GM23248 (cell line): ENCODE measurements at regions not wholly inside any gene's neighbourhood (a gene's known extent, or its start where the extent isn't known, plus 50 kb on each side); places are given as distances from the start of the nearest gene placed in this dataset.

Source experiments
- DNase-seq: peaks from one replicate; pipeline ENCODE4 v3.0.0-alpha.2; 2015
- H2AFZ ChIP-seq: fragments of 200-600 bp; sonication (generic); 2 replicates; pipeline ENCODE4 v1.6.1; 2016; ENCODE audit warnings: antibody characterized with exemption
- H3F3A ChIP-seq: fragments of 200-600 bp; sonication (generic); 2 replicates; pipeline ENCODE4 v1.6.1; 2016; ENCODE audit warnings: mild to moderate bottlenecking, antibody characterized with exemption, mixed run types; ENCODE audit not compliant: insufficient read depth
- H3K27ac ChIP-seq: fragments of 200-600 bp; sonication (generic); 2 replicates; pipeline ENCODE4 v1.5.1; 2016; ENCODE audit warnings: mild to moderate bottlenecking
- H3K27me3 ChIP-seq: fragments of 200-600 bp; sonication (generic); replicated peaks from 2 replicates; pipeline ENCODE4 v1.6.1; 2016; ENCODE audit warnings: mild to moderate bottlenecking; ENCODE audit not compliant: insufficient read depth
- H3K36me3 ChIP-seq: fragments of 200-600 bp; sonication (generic); 2 replicates; pipeline ENCODE4 v1.6.1; 2016; ENCODE audit warnings: low read depth, mild to moderate bottlenecking
- H3K4me1 ChIP-seq: fragments of 200-600 bp; sonication (generic); 2 replicates; pipeline ENCODE4 v1.6.1; 2016; ENCODE audit warnings: mild to moderate bottlenecking; ENCODE audit not compliant: insufficient read depth
- H3K4me2 ChIP-seq: fragments of 200-600 bp; sonication (generic); one replicate; pipeline ENCODE4 v1.6.1; 2016; ENCODE audit warnings: mild to moderate bottlenecking; ENCODE audit not compliant: unreplicated experiment
- H3K4me3 ChIP-seq: fragments of 200-600 bp; sonication (generic); 2 replicates; pipeline ENCODE4 v1.5.1; 2016; ENCODE audit warnings: mild to moderate bottlenecking
- H3K79me2 ChIP-seq: fragments of 200-600 bp; sonication (generic); 2 replicates; pipeline ENCODE4 v1.6.1; 2016; ENCODE audit warnings: mild to moderate bottlenecking; ENCODE audit not compliant: insufficient read depth
- H3K9ac ChIP-seq: fragments of 200-600 bp; sonication (generic); 2 replicates; pipeline ENCODE4 v1.6.1; 2016; ENCODE audit warnings: mild to moderate bottlenecking
- H3K9me2 ChIP-seq: fragments of 200-600 bp; sonication (generic); 2 replicates; pipeline ENCODE4 v1.6.1; 2016; ENCODE audit warnings: mixed run types, mild to moderate bottlenecking, moderate library complexity; ENCODE audit not compliant: insufficient read depth
- H3K9me3 ChIP-seq: fragments of 200-600 bp; sonication (generic); one replicate; pipeline ENCODE4 v1.6.1; 2017; ENCODE audit warnings: low read depth
- H4K20me1 ChIP-seq: fragments of 200-600 bp; sonication (generic); 2 replicates; pipeline ENCODE4 v1.6.0; 2016; ENCODE audit not compliant: insufficient read depth
- EZH2 ChIP-seq: fragments of 200-600 bp; sonication (generic); IDR thresholded peaks from 2 replicates; pipeline ENCODE4 v1.6.1; 2018; ENCODE audit warnings: antibody characterized with exemption, mild to moderate bottlenecking; ENCODE audit not compliant: insufficient read depth, poor library complexity, severe bottlenecking
- EZH2phosphoT487 ChIP-seq: fragments of 200-600 bp; sonication (generic); IDR thresholded peaks from 2 replicates; pipeline ENCODE4 v1.6.1; 2018; ENCODE audit warnings: antibody characterized with exemption, moderate library complexity, mild to moderate bottlenecking, low read depth; ENCODE audit not compliant: insufficient read depth
- WGBS, 2 experiments: methylation state at CpG; one replicate each; pipeline ENCODE4 v1.1.6; 2015 to 2017; ENCODE audit warnings: low lambda C conversion rate in 2 of 2, low coverage in 1 of 2; ENCODE audit errors: missing lambda C conversion rate in 2 of 2; 5-methylcytosine and 5-hydroxymethylcytosine counted together
- in situ Hi-C: fragments of 300-500 bp; cut with MboI; formaldehyde crosslinking; loops from 2 replicates; pipeline ENCODE4 v1.15.0; 2020

- Histone ChIP-seq H3K27ac (no peak overlapping the region), H3K36me3 (no peaks in the 10 kb centered on the region), H3K4me1 (no peaks in the 10 kb centered on the region), H3K9me2 (no peaks in the 10 kb centered on the region), H3K79me2 (no peaks in the 10 kb centered on the region), H3K4me2 (no peak overlapping the region), H3K4me3 (no peak overlapping the region), H2AFZ (no peak overlapping the region), H4K20me1 (no peaks in the 10 kb centered on the region), H3F3A (no peaks in the 10 kb centered on the region), H3K27me3 (no peaks in the 10 kb centered on the region), H3K9ac (no peak overlapping the region), H3K9me3 (no peaks in the 10 kb centered on the region)
- DNase-seq: no peak
- in situ Hi-C loops: no loop called here
- no peak for TF ChIP-seq EZH2
- no peak for TF ChIP-seq EZH2phosphoT487
- WGBS, 2 experiments: 26 to 31% methylated on average over 1 of the region's 1 CpG
These were observed 808.1 kb upstream of the MANEA start for GRCh38 chr6:94769197-94769596.

DNA sequence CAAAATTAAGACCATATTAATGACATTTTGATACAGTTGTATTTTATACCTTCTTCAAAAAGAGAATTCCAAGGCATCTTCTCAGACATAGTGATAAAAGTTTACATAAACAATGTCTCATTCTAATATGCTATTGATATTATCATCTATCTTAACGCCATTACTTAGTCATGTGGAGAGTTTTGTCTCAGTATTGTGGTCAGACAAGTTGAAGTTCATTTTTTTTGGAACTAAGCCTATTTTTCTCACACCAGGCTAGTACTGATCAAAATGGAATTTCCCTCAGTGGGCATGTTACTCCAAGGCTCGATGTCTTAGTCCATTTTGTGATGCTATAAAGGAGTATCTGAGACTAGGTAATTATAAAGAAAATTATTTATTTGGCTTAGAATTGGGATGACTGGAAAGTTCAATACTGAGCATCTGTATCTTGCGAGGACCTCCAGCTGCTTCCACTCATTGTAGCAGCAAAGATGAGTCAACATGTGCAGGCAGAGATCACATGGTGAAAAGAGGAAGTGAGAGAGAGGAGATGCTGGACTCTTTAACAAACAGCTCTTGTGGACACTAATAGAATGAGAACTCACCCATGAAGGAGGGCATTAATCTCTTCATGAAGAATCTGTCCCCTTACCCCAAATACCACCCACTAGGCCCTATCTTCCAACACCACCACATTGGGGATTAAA lies 825.5 kb upstream of the MANEA start:
- H3K36me3 ChIP-seq: no peaks in the 10 kb centered on the region
- H3F3A ChIP-seq: no peaks in the 10 kb centered on the region
- 19 to 20% methylated on average over 3 of the region's 3 CpGs for WGBS, 2 experiments

DNA sequence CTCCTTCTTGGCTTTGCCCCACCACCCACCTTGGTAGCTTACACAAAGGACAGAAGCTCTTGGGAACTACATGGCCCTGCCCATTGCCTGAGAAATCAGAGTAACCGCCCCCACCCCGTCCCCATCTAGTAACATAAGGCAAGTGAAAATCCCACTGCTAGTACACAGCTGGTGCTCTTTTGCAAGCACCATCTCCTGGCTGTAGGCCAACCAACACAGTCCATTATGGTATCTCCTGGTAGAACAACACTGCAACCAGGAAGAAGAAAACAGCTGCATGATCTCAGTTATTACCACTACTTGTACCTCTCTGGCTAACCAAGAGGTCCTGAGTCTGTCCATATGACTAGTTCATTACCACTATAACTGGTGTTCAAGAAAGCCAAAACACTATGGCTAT lies 841.1 kb upstream of the MANEA start:
- TF ChIP-seq EZH2phosphoT487: no peak
- TF ChIP-seq EZH2: no peak
- Histone ChIP-seq H2AFZ (no peak overlapping the region), H3F3A (no peaks in the 10 kb centered on the region), H4K20me1 (no peaks in the 10 kb centered on the region), H3K36me3 (no peaks in the 10 kb centered on the region), H3K9me2 (no peaks in the 10 kb centered on the region), H3K4me3 (no peak overlapping the region), H3K9ac (no peak overlapping the region), H3K4me2 (no peak overlapping the region), H3K79me2 (no peaks in the 10 kb centered on the region), H3K27me3 (no peaks in the 10 kb centered on the region), H3K9me3 (no peaks in the 10 kb centered on the region), H3K4me1 (no peaks in the 10 kb centered on the region), H3K27ac (no peak overlapping the region)
- WGBS, 2 experiments: 46 to 80% methylated on average over 2 of the region's 2 CpGs
- in situ Hi-C loops: no loop called here
- DNase-seq: no peak

More for the DNA sequence above, 825.5 kb upstream of the MANEA start:
- TF ChIP-seq EZH2phosphoT487: no peak
- no peak for TF ChIP-seq EZH2
- in situ Hi-C loops: no loop called here
- H3K9me3 ChIP-seq: no peaks in the 10 kb centered on the region
- H3K9ac ChIP-seq: no peak overlapping the region
- H3K79me2 ChIP-seq: no peaks in the 10 kb centered on the region
- no peaks in the 10 kb centered on the region for H3K4me1 ChIP-seq
- DNase-seq: no peak
- no peak overlapping the region for H3K4me3 ChIP-seq
- H2AFZ ChIP-seq: no peak overlapping the region
- no peak overlapping the region for H3K4me2 ChIP-seq
- no peak overlapping the region for H3K27ac ChIP-seq
- H3K27me3 ChIP-seq: no peaks in the 10 kb centered on the region
- no peaks in the 10 kb centered on the region for H4K20me1 ChIP-seq
- H3K9me2 ChIP-seq: no peaks in the 10 kb centered on the region

DNA sequence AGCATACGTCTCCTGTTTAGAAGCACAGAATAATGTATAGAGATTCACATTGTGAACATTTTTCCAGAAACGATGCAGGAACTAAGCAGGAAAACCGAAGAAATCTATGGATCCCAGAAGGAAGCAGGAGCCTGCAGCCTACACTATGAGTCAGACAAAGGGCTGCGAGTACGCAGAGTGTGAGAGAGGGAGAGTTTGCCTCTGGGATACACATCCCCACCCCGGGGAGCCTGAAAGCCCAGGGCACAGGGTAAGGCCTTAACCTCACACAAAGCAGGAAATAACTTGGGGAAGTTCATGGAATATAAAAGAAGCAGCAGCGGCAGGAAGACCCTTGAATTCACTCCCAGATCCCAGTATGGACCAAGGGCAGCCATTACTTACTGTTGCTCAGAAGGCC lies 842.1 kb upstream of the MANEA start:
- Histone ChIP-seq H3K9me2 (no peaks in the 10 kb centered on the region), H3K79me2 (no peaks in the 10 kb centered on the region), H2AFZ (no peak overlapping the region), H4K20me1 (no peaks in the 10 kb centered on the region), H3K27me3 (no peaks in the 10 kb centered on the region), H3K9me3 (no peaks in the 10 kb centered on the region), H3K4me1 (no peaks in the 10 kb centered on the region), H3K4me3 (no peak overlapping the region), H3K36me3 (no peaks in the 10 kb centered on the region), H3K9ac (no peak overlapping the region), H3K27ac (no peak overlapping the region), H3F3A (no peaks in the 10 kb centered on the region), H3K4me2 (no peak overlapping the region)
- WGBS, 2 experiments: 39 to 40% methylated on average over 7 of the region's 7 CpGs
- no peak for DNase-seq
- in situ Hi-C loops: no loop called here
- TF ChIP-seq EZH2: no peak
- no peak for TF ChIP-seq EZH2phosphoT487

DNA sequence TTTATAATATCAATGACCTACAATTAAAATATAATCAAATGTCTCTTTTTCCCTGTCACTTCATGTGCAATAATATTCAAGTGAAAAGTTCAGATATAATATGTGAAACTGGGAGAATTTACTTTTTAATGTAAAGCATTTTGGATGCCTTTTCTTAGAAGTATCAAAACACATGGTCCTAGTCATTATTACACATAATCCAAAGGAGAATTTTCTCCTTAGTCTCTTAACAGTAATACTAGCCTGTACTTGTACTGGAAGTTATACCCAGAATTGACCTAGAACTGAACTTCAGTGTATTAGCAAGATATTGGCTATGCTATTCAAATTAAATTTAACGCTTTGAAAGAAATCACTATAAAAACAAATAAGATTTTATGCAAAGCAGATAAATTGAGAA lies 842.6 kb upstream of the MANEA start:
- no peaks in the 10 kb centered on the region for H3K4me1 ChIP-seq
- no peaks in the 10 kb centered on the region for H4K20me1 ChIP-seq
- TF ChIP-seq EZH2phosphoT487 (no peak), EZH2 (no peak)
- H3K36me3 ChIP-seq: no peaks in the 10 kb centered on the region
- WGBS, 2 experiments: 18 to 29% methylated on average over 1 of the region's 1 CpG
- H3K4me3 ChIP-seq: no peak overlapping the region
- H3F3A ChIP-seq: no peaks in the 10 kb centered on the region
- H3K27ac ChIP-seq: no peak overlapping the region
- H3K4me2 ChIP-seq: no peak overlapping the region
- H3K27me3 ChIP-seq: no peaks in the 10 kb centered on the region
- DNase-seq: no peak
- no peaks in the 10 kb centered on the region for H3K9me3 ChIP-seq
- no peak overlapping the region for H2AFZ ChIP-seq
- no peaks in the 10 kb centered on the region for H3K9me2 ChIP-seq
- no peaks in the 10 kb centered on the region for H3K79me2 ChIP-seq
- in situ Hi-C loops: no loop called here
- no peak overlapping the region for H3K9ac ChIP-seq
